HCT116 (cell line): ENCODE measurements at regions not wholly inside any gene's neighbourhood (a gene's known extent, or its start where the extent isn't known, plus 50 kb on each side); places are given as distances from the start of the nearest gene placed in this dataset.

Experiments used
- ATAC-seq: fragments of 200-7000 bp; cut with Tn5 transposase; 2 replicates; pipeline ENCODE4 v1.9.1; 2020; ENCODE audit warnings: mild to moderate bottlenecking, moderate library complexity
- BruUV-seq: library from RNA; stranded (reverse); fragments of 400-500 nt; replicated peaks from 2 replicates; lab custom pipeline; 2021; lab: Mats Ljungman, UMichigan
- CTCF ChIA-PET: fragments of 300-600 bp; sonication (Branson Sonifier 250); formaldehyde crosslinking; loops from one replicate; lab custom pipeline; 2021; ENCODE audit warnings: antibody characterized with exemption; lab: Charles Lee
- POLR2A ChIA-PET: fragments of 300-600, 350-600 bp; sonication (Branson Sonifier 250); formaldehyde crosslinking; loops from one replicate; lab custom pipeline; 2021; ENCODE audit warnings: antibody characterized with exemption; lab: Charles Lee
- RAD21 ChIA-PET, 2 experiments: fragments of 300-600 bp; sonication (Branson Sonifier 250); formaldehyde crosslinking; loops; one replicate each; lab custom pipeline; 2023; ENCODE audit warnings: low total read pairs in 2 of 2; ENCODE audit not compliant: uncharacterized antibody in 2 of 2, unreplicated experiment in 2 of 2, low non-redundant PET in 1 of 2; lab: Charles Lee
- DNase-seq: peaks from one replicate; pipeline ENCODE4 v3.0.0-alpha.2; 2010; ENCODE audit warnings: low read depth, low spot score
- H2AFZ ChIP-seq: fragments of 200-600 bp; shearing (Covaris generic), sonication (generic); 2 replicates; pipeline ENCODE4 v1.6.1; 2017; ENCODE audit warnings: low read depth, mixed run types, mixed read lengths, antibody characterized with exemption, low read length; ENCODE audit not compliant: poor library complexity, severe bottlenecking
- H3K27ac ChIP-seq: 2 replicates; pipeline ENCODE4 v1.5.1; 2012; ENCODE audit warnings: low read depth, low read length
- H3K27me3 ChIP-seq: fragments of 200-600 bp; sonication (generic); 2 replicates; pipeline ENCODE4 v1.6.1; 2016; ENCODE audit warnings: mixed run types, low read length, mixed read lengths; ENCODE audit not compliant: insufficient read depth
- H3K36me3 ChIP-seq, 2 experiments: fragments of 200-500 bp in 1 of 2; fragments of 200-600 bp in 1 of 2; sonication (Bioruptor generic) in 1 of 2; sonication (generic) in 1 of 2; 2 replicates each; pipeline versions ENCODE4 v1.5.1 to v1.6.1; 2014 to 2016; ENCODE audit warnings: low read length in 2 of 2, inconsistent platforms in 1 of 2, mixed read lengths in 1 of 2, mixed run types in 1 of 2; ENCODE audit not compliant: insufficient read depth in 2 of 2, control insufficient read depth in 1 of 2
- H3K4me1 ChIP-seq, 2 experiments: fragments of 200-600 bp in 1 of 2; sonication (generic) in 1 of 2; 2 replicates each; pipeline versions ENCODE4 v1.5.1 to v1.6.1; 2012 to 2017; ENCODE audit warnings: low read length in 2 of 2, inconsistent platforms in 1 of 2, mild to moderate bottlenecking in 1 of 2, mixed read lengths in 1 of 2, mixed run types in 1 of 2, moderate library complexity in 1 of 2; ENCODE audit not compliant: insufficient read depth in 2 of 2, control insufficient read depth in 1 of 2
- H3K4me2 ChIP-seq: fragments of 200-600 bp; sonication (generic); 2 replicates; pipeline ENCODE4 v1.6.1; 2017; ENCODE audit warnings: mixed run types, low read length, mixed read lengths
- H3K4me3 ChIP-seq, 2 experiments: fragments of 200-600 bp in 1 of 2; sonication (generic) in 1 of 2; replicated peaks in 1 of 2; 2 replicates each; pipeline ENCODE4 v1.5.1; 2011 to 2016; ENCODE audit warnings: low read length in 2 of 2, control low read depth in 1 of 2, low read depth in 1 of 2, mild to moderate bottlenecking in 1 of 2, mixed read lengths in 1 of 2, mixed run types in 1 of 2
- H3K79me2 ChIP-seq: fragments of 200-600 bp; sonication (generic); 2 replicates; pipeline ENCODE4 v1.6.1; 2017; ENCODE audit warnings: mild to moderate bottlenecking, mixed run types, low read length, moderate library complexity, mixed read lengths; ENCODE audit not compliant: insufficient read depth
- H3K9ac ChIP-seq: fragments of 200-600 bp; sonication (generic); 2 replicates; pipeline ENCODE4 v1.6.1; 2016; ENCODE audit warnings: low read length, mixed read lengths
- H3K9me2 ChIP-seq: fragments of 200-600 bp; sonication (generic), shearing (Covaris generic); 2 replicates; pipeline ENCODE4 v1.6.1; 2017; ENCODE audit warnings: mixed run types, mild to moderate bottlenecking, moderate library complexity; ENCODE audit not compliant: insufficient read depth
- H3K9me3 ChIP-seq, 2 experiments: fragments of 200-500 bp in 1 of 2; fragments of 200-600 bp in 1 of 2; sonication (Bioruptor generic) in 1 of 2; sonication (generic) in 1 of 2; 2 replicates each; pipeline ENCODE4 v1.6.1; 2014 to 2017; ENCODE audit warnings: low read length in 2 of 2, mixed read lengths in 2 of 2, inconsistent platforms in 1 of 2, low read depth in 1 of 2, mild to moderate bottlenecking in 1 of 2, mixed run types in 1 of 2, moderate library complexity in 1 of 2; ENCODE audit not compliant: control insufficient read depth in 1 of 2, insufficient read depth in 1 of 2
- H4K20me1 ChIP-seq: fragments of 200-600 bp; sonication (generic), shearing (Covaris generic); 2 replicates; pipeline ENCODE4 v1.6.1; 2017; ENCODE audit warnings: mixed run types, mild to moderate bottlenecking, moderate library complexity; ENCODE audit not compliant: insufficient read depth
- CBX3 ChIP-seq: IDR thresholded peaks from 2 replicates; pipeline ENCODE4 v1.6.1; 2012; ENCODE audit warnings: low read depth
- ELF1 ChIP-seq: IDR thresholded peaks from 2 replicates; pipeline ENCODE4 v1.6.1; 2012; ENCODE audit warnings: low read depth, borderline replicate concordance
- JUND ChIP-seq: IDR thresholded peaks from 2 replicates; pipeline ENCODE4 v1.6.1; 2012
- POLR2A ChIP-seq: IDR thresholded peaks from 2 replicates; pipeline ENCODE4 v1.7.0; 2011; ENCODE audit warnings: borderline replicate concordance; ENCODE audit not compliant: insufficient read depth, insufficient read length; ENCODE audit errors: extremely low read depth
- POLR2AphosphoS5 ChIP-seq: IDR thresholded peaks from 2 replicates; pipeline ENCODE4 v1.6.1; 2011; ENCODE audit warnings: mild to moderate bottlenecking, low read depth, low read length, moderate library complexity
- RAD21 ChIP-seq: IDR thresholded peaks from 2 replicates; pipeline ENCODE4 v1.6.1; 2012; ENCODE audit warnings: low read depth, mild to moderate bottlenecking
- REST ChIP-seq: IDR thresholded peaks from 2 replicates; pipeline ENCODE4 v1.6.1; 2012; ENCODE audit warnings: low read depth
- SIN3A ChIP-seq: IDR thresholded peaks from 2 replicates; pipeline ENCODE4 v1.6.1; 2012; ENCODE audit warnings: low read depth
- SRF ChIP-seq: IDR thresholded peaks from 2 replicates; pipeline ENCODE4 v1.6.1; 2012; ENCODE audit warnings: low read depth
- TCF7L2 ChIP-seq: IDR thresholded peaks from 2 replicates; pipeline ENCODE4 v1.7.0; 2011; ENCODE audit warnings: borderline replicate concordance, inconsistent platforms; ENCODE audit not compliant: insufficient read depth, insufficient read length; ENCODE audit errors: extremely low read depth
- YY1 ChIP-seq: IDR thresholded peaks from 2 replicates; pipeline ENCODE4 v1.6.1; 2011; ENCODE audit warnings: low read length, low read depth, moderate library complexity, mild to moderate bottlenecking; ENCODE audit not compliant: insufficient replicate concordance; ENCODE audit errors: extremely low read depth
- ZFX ChIP-seq: fragments of 450-650 bp; IDR thresholded peaks from 2 replicates; pipeline ENCODE4 v1.6.1; 2017
- ZNF274 ChIP-seq: fragments of 200-500 bp; sonication (Bioruptor generic); IDR thresholded peaks from 2 replicates; pipeline ENCODE4 v1.6.1; 2014; ENCODE audit warnings: mild to moderate bottlenecking, low read depth, low read length, inconsistent platforms
- intact Hi-C: fragments of 100-400 bp; cut with micrococcal nuclease; formaldehyde crosslinking; loops from 2 replicates; pipeline ENCODE4 v1.10.0; 2022

GRCh38 chr2:226659410-226659809 is 140.2 kb downstream of the IRS1 start:
- DNase-seq (no peak), ATAC-seq (peak; percentile 19)
- RAD21 ChIA-PET, result interaction anchor here in 1 of 2 experiments (1.3 kb wide), 1 partner anchor 8 kb away, joined by 3 read pairs; no protein-coding TSS in a partner anchor
- TF ChIP-seq REST (no peak), TCF7L2 (peak; percentile 22), RAD21 (no peak), JUND (no peak), ZFX (0 out of 2 replicates have a peak, but pooled peaks have one; percentile 29), ELF1 (no peak), CBX3 (no peak), POLR2A (peak; percentile 25), SIN3A (no peak), ZNF274 (no peak), SRF (no peak), POLR2AphosphoS5 (no peak; the same call in 1 of the 2 replicates), YY1 (no peak)
- peak overlapping the region; percentile 98 for H3K27ac ChIP-seq
- peak overlapping the region; percentile 54 for H3K4me2 ChIP-seq
- H3K9ac ChIP-seq, result peak overlapping the region; percentile 68
- CTCF ChIA-PET, result no interaction called here
- no peaks in the 10 kb centered on the region for H3K9me3 ChIP-seq
- intact Hi-C loops, result no loop called here
- no TSS peak for BruUV-seq
- no peak overlapping the region for H3K4me3 ChIP-seq
- H4K20me1 ChIP-seq, result no peaks in the 10 kb centered on the region
- H3K79me2 ChIP-seq, result peaks cover 82% of the 10 kb centered on the region
- no peaks in the 10 kb centered on the region for H3K27me3 ChIP-seq
- H2AFZ ChIP-seq, result no peak overlapping the region
- no peaks in the 10 kb centered on the region for H3K9me2 ChIP-seq
- H3K36me3 ChIP-seq, result peaks cover 0 to 10% of the 10 kb centered on the region in 2 experiments; a peak in 1 of 4 replicates
- POLR2A ChIA-PET, result interaction anchor here (1.1 kb wide), 1 partner anchor 544 kb away, joined by 3 read pairs; no protein-coding TSS in a partner anchor
- H3K4me1 ChIP-seq, result peaks cover 89 to 99% of the 10 kb centered on the region in 2 experiments
